ENCODE measurements at regions not wholly inside any gene's neighbourhood (a gene's known extent, or its start where the extent isn't known, plus 50 kb on each side); places are given as distances from the start of the nearest gene placed in this dataset.
"Not testable (repeated sequence)": the region's sequence is repeated elsewhere in the genome, so short reads cannot be mapped to it uniquely, and the experiment has no call there.

DNA sequence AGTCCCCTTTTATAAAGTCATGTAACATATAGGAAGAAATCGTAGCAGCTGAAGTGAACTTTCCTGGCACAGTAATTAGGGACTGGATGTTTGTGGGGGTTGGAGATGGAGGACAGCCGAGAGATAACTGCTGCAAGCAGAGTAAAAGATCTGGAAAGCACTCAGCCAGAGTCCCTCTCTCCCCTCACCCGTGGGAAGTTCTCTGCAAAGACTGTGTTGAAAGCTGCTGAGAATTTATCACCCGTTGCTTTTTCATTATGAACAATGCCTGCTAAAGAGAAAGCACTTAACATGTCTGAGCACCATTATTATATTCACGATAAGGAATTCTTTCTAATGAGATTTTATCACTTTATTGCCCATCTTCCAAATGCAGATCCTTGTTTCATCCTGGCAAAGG lies 248.8 kb downstream of the SHOX2 start:
- DNase-seq (ENCODE audit: low read depth in 2 of 2): no peak

DNA sequence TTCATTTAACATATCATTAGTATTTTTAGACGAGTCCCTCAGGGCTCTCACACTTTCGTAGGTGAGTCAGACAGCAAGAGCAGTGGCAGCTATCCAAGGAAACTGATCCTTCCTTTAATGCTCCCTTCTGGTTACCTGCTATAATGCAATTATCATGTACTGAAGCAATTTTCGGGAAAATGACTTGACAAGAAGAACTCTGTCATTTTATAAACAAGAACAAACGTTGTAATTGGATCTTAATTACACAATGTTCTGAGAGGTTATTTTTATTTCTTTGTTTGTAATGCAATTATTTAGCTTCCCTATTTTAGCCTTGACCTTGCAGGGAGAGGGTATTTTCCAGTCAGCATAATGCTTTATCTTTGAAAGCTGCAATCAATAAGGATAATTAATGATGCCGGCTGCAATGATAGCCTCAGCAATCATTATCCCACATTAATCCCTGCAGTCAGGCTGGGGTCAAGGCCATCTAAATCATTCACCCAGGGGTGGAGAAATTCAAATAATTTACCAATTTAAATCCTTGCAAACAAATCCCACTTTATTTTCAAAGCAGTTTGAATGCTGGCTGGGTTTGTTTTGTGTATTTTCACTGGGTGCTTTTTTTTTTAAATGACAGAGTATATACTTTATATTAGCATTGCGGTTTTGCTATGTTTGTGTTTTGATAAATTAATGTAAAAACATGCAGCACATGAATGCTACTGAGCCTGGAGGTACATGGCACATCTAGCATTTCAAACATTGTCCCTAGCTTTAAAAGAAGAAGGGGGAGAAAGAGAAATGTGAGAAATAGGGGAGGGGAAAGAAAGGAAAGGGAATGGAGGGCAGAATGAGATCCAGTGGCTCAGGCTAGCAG lies 249.9 kb downstream of the SHOX2 start:
- no peak for DNase-seq (ENCODE audit: low read depth in 2 of 2)

DNA sequence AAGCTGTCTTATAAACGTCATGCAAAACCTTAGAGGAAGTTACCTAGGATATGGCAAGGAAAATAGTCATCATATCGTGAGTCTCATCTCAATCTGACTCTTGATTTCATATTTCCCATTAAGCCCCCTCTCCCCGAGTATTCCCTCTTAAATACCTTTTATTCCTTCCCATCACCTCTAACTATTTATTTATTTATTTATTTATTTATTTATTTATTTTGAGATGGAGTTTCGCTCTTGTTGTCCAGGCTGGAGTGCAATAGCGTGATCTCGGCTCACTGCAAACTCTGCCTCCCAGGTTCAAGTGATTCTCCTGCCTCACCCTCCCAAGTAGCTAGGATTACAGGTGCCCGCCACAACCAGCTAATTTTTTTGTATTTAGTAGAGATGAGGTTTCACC lies 260.4 kb downstream of the SHOX2 start:
- DNase-seq (ENCODE audit: low read depth in 2 of 2): not testable (repeated sequence)

DNA sequence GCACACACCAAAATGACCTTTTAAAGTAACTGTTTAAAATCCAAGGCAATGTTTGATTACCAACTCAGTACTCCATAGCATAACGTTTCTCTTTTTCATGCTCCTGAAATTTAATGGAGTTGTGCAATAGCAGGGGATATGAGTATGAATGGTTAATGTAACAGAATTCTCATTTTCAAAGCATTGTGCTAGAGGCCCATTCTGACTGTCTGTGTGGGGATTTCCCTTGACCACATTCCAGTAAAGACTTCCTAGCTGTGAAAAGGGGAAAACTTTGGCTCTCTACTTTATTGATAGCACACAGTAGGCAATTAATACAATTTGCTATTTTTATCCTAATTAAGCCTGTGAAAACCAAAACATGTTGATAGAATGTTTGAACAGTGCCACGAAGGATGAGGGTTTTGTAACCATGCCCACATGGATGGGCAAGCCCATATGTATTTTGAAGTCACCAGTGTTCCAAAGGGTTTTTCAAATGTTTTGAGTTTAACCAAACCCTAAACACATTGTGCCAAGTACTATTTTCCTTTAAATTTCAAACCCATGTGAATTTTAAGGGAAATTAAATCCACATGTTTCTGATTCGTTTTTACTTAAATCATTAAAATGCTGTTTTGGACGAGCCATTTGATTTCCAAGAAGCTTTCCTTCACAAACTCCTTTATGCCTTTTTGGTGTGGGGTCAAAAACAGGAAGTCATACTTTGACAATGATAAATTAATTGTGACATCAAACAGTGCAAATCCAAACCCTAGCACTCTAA lies 261.2 kb downstream of the SHOX2 start:
- no peak for DNase-seq (ENCODE audit: low read depth in 2 of 2)

DNA sequence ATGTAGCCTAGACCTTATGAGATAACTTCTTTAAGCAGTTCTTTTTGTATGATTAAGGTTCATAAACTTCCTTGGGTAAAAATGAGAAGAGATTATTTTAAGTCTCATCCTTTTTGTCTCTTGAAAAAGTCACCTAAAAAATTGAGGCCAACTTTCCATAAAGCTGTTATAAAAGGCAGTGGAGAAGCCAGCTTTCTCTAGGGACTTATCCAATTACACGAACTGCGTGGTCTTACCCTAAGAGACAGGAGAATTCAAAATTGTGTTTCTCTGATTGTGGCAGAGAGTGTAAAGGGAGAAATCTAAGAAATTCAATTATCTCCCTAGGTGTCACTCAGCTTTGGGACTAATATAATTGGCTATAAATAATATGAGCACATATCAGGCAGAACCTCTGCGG lies 262.0 kb downstream of the SHOX2 start:
- no peak for DNase-seq (ENCODE audit: low read depth in 2 of 2)

DNA sequence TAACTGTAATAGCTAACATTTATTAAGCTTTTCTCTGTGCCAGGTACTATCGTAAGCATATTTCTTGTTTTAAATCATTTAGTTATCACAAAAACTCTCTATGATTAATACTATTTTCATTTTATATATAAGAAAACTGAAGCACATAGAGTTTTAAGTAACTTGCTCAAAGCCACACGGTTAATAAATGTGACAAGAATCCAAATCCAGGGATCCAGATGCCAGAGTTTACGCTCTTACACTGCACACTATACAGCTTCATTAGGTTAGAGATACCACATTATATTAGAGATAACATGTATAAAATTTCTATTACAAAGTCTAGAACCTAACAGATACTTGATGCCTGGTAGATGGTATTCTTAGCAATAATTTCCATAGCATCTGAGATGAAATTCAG lies 265.2 kb downstream of the SHOX2 start:
- DNase-seq (ENCODE audit: low read depth in 2 of 2): no peak

DNA sequence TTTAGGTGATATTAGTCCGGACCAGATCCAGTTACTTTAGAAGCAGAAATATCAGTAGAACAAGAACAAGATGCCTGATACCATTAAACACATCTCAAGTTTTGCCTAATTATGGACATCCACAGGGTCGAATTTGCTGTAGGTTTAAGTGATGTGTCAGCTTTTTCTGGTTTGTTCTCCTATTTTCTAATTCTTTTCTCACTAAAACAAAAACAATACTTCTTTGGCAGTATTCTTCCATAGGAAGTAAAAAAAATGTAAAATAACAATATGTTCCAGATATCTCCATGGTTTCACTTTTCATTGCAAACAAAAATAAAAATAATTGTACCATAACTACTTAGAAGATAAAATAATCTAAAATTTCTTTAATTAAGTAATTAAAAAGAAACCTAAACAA lies 265.7 kb downstream of the SHOX2 start:
- DNase-seq (ENCODE audit: low read depth in 2 of 2): no peak

DNA sequence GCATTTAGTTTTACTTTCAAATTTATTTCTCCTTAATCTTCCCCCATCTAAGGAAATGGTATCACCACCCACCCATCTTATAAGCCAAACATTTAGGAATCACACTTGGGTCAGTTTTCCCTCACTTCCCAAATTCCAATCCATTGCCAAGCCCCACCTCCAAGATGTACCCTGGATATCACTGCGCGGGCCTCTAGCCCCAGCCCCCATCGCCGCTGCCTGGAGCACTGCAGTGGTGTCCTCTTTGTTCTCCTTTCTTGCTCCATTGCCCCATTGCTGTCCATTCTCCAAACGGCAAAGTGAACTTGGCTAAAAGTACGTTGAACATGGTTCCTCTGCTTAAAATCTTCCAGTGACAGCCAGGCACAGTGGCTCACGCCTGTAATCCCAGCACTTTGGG lies 267.8 kb downstream of the SHOX2 start:
- no peak for DNase-seq (ENCODE audit: low read depth in 2 of 2)

DNA sequence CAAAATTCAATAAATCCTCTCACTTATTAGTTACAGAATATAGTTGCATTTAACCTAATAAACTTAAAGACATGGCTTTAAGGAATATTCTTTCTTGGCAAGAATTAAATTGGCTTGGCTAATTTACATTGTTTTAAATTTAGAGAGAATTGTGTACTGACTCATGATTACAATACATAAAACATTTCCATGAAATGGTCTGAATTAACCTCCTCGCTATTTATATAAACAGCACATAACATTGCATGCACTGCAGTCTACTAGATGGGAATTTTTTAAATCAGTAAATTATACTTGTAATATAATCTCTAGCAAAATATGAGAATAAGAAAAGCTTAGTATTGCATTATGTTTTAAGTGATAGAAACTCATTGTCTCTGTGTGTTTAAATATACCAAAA lies 268.9 kb downstream of the SHOX2 start:
- no peak for DNase-seq (ENCODE audit: low read depth in 2 of 2)

DNA sequence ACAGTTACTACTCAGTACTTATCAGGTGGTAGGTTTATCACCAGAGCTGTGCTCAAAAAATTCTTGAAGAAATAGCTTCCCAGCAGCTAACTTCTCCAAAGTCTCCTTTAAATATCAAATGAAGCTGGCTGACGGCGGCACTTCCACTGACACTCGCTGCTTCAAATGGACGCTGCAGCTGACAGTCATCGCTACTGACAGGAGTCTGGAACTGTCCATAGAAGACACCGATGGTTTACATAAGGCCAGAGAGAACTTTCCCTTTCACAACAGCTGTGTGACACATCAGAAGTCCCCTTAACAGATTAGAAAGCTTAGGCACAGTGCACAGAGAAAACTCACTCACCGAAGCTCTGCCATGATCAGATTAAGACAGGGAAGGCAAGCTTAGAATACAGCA lies 270.2 kb downstream of the SHOX2 start:
- DNase-seq (ENCODE audit: low read depth in 2 of 2): no peak

DNA sequence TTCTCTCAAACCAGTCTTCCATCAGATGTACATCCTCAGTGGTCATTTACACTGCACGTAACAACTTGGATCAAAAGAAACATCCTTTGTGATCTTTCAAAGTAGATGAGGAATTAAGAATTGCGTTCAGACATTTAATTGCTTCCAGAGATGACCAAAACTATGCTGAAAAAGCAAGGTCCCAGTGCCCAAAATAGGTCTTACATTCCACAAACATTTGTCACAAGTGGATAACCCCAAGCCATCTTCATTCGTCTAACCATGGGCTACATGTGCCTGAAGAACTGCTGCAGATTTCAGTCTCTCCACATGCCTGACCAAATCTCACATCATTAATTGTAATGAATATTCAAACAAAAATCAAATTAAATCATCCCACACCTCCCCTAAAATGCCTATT lies 273.6 kb downstream of the SHOX2 start:
- no peak for DNase-seq (ENCODE audit: low read depth in 2 of 2)

DNA sequence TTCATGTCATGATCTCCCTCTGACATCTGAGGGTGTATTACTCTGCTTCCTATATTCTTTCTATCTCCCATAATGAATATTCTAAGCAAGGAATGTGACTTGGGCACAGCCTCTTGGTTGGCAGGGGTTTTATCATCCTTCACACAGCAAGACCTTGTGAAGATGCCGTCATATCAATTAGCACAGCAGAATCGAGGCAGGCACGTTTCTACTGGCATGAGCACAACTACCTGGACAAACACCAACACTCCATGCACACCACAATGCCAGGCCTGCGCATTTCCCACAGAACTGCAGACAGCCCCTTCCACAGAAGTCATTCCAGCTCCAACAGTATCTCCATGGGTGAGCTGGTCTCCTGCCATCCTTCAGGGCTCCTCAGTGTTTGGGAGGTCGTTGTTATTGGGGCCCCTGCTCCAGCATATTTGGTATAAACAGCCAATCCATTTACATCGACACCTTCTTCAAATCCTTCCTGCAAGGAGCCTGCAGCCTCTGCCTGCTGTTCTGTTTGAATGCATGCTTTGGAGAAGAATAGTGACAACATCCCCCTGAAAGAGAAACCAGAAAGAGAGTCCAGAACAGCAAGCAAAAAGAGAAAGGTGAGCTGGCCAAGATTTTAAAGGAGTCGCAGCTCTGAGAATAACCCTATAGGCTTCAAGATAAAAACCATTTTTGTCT lies 275.5 kb downstream of the SHOX2 start:
- no peak for DNase-seq (ENCODE audit: low read depth in 2 of 2)

DNA sequence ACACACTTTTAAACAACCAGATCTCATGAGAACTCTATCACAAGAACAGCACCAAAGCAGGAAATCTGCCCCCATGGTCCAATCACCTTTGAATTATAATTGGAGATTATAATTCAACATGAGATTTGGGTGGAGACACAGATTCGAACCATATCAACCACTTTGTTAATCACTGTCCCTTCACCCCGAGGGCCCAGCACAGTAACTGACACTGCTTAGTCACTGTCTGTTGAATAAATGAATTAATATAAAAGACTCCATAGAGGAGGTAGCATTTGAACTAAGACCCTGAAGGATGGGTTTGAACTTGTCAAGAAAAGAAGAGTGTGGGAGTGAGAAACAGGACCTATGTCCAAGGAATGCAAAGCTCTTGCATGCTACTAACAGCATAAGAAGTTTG lies 276.4 kb downstream of the SHOX2 start:
- DNase-seq (ENCODE audit: low read depth in 2 of 2): no peak

DNA sequence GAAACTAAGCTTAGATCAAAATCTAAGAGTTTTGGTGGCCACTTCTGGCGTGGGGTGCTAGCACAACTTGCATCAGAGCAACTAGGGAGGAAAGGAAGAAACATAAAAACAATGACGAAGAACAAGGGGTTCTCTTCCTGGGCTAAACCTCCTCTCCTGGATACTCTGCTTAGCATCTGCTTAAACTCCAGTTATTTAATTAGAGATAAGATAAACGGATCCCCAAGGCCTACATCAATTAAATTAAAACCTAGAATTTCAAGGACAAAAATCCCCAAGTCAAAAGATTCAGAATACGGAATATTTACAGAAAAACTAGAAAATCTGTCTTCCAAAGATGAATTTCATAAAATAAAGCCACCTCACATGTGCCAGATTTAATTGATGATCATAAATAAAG lies 281.9 kb downstream of the SHOX2 start:
- DNase-seq (ENCODE audit: low read depth in 2 of 2): no peak

DNA sequence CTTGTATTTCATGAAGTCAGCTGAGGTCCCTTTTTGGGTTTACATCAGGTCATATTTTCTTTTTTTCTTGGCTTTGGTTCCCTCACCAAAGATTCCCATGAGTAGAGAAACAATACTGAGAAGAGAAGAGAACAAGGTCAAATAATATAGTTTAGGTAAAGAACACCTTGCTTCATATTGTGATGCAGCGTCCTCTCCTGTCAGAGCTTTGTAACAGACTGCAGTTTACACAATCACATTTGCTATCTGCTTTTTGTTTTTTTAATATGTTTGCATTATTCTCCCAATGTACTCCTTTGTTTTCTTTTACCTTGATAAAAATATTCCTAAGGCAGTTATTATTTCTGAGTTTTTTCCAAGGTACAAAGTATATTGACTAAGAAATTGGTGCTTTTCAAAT lies 283.2 kb downstream of the SHOX2 start:
- no peak for DNase-seq (ENCODE audit: low read depth in 2 of 2)

DNA sequence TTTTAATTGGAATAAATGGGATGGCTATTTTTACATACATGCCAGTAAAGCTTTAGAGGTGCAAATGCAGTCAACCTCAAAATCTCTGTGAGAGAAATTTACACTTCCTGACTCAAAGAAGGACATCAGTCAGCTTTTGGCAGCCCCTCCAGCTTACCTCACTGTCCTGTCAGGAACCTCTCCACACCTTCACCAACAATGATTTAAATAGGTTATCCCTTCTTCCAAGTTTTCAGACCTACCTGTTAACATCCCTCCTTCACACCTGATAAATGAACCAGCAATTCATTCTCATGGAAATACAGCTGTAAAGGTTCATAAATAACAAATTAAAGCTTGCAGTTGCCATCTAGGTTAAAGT lies 286.1 kb downstream of the SHOX2 start:
- no peak for DNase-seq (ENCODE audit: low read depth in 2 of 2)

DNA sequence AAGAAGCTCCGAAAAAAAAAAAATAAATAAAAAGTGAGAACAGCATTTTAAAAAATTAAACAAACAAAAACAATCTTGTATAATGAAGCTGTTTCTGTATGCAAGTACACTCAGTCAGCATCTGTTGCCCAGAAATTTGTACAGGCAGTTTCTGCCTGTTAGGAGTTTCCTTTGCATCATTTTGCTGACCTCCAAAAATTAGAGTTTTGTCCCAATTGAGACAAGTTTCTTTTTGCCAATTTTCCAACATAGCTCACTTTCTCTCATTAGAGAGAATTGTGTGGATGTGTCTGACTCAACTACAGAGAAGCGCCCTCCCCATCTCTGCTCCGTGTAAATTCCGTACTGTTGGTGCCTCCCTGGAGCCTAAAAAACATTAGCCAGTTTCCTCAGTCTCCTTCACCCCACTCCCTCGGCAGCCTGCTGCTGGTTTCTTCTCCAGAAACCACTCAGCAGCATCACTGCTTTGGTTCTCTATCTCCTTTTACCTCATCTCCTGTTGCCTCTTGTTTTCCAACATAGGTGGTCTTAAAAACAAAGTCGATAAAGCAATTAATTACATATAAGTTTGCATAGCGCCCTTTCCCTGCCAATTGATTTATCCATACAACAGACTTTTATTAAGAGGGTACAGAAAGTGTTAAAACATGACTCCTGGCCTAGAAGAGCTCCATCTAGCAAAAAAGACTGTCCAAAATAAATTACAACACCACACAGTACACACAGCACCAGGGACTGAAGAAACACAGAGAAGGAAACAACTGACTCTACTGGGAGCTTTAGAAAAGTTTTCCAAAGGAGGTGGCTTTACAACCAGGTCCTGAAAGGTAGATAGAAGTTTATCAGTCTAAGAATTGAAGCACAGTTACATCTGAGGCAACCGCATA lies 286.7 kb downstream of the SHOX2 start:
- DNase-seq (ENCODE audit: low read depth in 2 of 2): no peak

DNA sequence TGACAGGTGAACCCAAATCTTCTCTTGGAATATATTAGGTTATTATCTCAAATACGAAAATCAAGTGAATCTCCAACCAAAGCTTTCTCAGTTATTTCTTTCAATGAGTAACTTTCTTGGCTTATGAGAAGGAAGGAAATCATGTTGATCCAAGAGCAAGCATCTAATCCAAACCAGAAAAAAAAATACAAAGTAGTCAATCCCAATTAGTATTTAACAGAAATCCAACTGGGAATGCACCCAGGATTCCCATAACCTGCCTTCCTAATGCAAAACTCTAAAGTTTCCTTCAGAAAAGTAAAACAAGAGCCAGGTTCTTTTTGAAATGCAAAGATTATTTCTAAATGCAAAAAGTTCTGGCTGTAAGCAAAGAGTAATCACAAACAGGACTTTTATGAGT lies 289.3 kb downstream of the SHOX2 start:
- no peak for DNase-seq (ENCODE audit: low read depth in 2 of 2)

DNA sequence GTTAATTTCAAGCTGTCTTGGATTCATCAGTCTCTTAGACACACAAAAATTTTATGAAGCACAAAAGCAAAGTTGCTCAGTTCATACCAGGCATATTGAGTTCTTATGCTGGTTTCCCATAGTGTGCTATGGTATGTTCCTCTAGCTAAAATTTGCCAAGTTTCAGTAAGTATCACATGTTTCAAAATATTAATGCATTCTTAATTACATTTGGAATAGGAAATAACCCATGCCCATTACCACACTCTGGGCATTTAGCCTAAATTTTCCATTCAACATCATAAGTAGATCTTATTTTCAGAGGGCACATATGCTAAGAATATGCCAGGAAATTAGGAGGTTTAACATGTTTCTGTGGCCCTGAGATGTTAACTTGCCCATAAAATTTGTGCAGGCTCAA lies 289.9 kb downstream of the SHOX2 start:
- no peak for DNase-seq (ENCODE audit: low read depth in 2 of 2)

DNA sequence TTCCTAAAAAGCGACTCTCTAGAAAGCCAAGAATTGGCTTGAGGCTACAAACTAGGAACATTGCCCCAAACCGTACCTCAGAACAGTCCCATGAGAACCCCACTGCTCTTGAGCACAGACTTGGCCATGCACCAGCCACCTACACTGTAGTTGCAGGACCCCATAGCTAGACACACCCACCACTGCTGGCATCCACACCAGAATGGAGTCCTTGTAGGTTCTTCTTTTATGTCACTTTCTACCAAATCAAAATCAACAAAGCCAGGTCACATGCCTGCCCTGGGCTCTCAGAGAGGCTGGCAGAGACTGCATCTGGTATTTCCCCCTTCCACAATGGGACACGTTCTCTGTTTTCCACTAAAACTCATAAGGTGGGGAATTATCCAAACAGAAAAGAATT lies 290.5 kb downstream of the SHOX2 start:
- no peak for DNase-seq (ENCODE audit: low read depth in 2 of 2)

DNA sequence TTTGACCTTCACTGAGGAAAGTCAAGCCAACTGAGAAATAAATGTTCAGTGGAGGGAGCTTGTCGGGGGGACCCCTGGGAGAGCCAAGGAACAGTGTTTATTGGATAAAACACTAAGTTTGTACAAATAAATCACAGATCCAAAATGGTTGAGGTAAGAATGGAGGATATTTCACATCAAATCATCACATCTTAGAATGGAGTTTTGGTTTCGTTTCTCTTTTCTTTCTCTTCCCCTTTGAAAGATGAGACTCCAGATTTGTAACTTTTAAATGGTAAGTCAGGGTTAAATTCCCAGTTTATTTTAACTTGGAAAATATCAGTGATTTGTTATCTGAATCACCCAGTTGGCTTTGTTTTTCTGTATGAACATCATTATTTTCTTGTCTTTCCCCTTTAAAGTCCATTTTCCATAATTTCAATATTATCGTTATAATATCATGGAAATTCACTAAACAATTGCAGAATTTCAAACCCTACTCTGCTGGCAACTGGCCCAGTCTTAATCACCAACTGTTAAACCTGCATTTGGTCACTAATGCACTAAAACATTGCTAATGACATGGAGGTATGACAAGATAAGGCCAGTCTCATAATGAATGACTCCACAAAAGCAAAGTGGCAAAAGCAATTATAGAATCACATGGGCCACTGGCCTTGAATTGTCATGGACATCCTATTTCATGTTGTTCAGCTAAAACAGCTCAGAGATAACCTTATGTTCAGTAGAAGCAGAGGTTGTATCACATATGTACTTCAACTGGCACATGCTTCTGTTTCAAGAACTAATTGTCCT lies 295.1 kb downstream of the SHOX2 start:
- no peak for DNase-seq (ENCODE audit: low read depth in 2 of 2)

Measured in stimulated activated CD4-positive, alpha-beta T cell treated with anti-CD3 and anti-CD28 coated beads, Interleukin-4, amount 100 ng/mL, for 48 hours (primary cell).